Thoracic aorta (tissue), 2 donors: ENCODE measurements at regions not wholly inside any gene's neighbourhood (a gene's known extent, or its start where the extent isn't known, plus 50 kb on each side); places are given as distances from the start of the nearest gene placed in this dataset.

Experiments used
- ATAC-seq: fragments of 150-250 bp; one replicate; pipeline ENCODE4 v1.8.0; 2017; ENCODE audit warnings: low read depth; ENCODE audit not compliant: insufficient number of reproducible peaks, low FRiP score
- DNase-seq: peaks from one replicate; pipeline ENCODE4 v3.0.0-alpha.2; 2020; ENCODE audit warnings: low spot score
- H3K27ac ChIP-seq, 2 donors: fragments of 200-600 bp; sonication (generic); 1 replicate in 1 of 2; 2 replicates in 1 of 2; pipeline ENCODE4 v1.5.1; 2016; ENCODE audit warnings: mild to moderate bottlenecking in 2 of 2, moderate library complexity in 2 of 2
- H3K27me3 ChIP-seq: fragments of 200-600 bp; sonication (generic); replicated peaks from 2 replicates; pipeline ENCODE4 v1.6.0; 2016; ENCODE audit warnings: mild to moderate bottlenecking; ENCODE audit not compliant: insufficient read depth
- H3K36me3 ChIP-seq: fragments of 200-600 bp; sonication (generic); one replicate; pipeline ENCODE4 v1.5.1; 2016
- H3K4me1 ChIP-seq, 2 donors: fragments of 200-600 bp; sonication (generic); 1 replicate in 1 of 2; 2 replicates in 1 of 2; pipeline versions ENCODE4 v1.5.1 to v1.6.0; 2016; ENCODE audit warnings: low read depth in 2 of 2, mild to moderate bottlenecking in 1 of 2; ENCODE audit not compliant: control insufficient read depth in 1 of 2
- H3K4me3 ChIP-seq: fragments of 200-600 bp; sonication (generic); 2 replicates; pipeline ENCODE4 v1.5.1; 2016; ENCODE audit warnings: mild to moderate bottlenecking
- H3K9me3 ChIP-seq: fragments of 200-600 bp; sonication (generic); 2 replicates; pipeline ENCODE4 v1.5.1; 2016
- TF ChIP-seq, protein P1 (sequence below): fragments of 200-600 bp; sonication (generic); IDR thresholded peaks from one replicate; pipeline ENCODE4 v1.5.1; 2019; ENCODE audit warnings: antibody characterized with exemption

DNA sequence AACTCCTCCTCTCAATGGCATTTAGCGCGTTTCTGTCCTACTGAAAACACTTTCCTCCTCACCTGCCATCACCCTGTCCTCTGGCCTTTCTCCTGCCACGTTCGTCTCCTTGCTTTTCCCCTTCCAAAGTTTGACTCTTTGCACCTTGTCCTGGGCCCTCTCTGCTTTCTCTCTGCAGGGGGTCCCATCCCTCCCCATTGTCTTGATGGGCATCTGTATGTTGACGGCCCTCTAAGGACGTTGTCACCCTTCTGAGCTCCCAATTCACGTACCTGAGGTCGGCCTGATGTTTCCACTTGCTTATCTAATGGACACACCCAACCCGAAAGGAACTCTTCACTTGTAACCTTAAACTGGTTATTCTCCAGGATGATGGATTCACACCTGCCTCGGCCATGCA lies 170.4 kb downstream of the WSCD1 start:
- ATAC-seq (no peak), DNase-seq (no peak)
- TF ChIP-seq, protein P1, sequence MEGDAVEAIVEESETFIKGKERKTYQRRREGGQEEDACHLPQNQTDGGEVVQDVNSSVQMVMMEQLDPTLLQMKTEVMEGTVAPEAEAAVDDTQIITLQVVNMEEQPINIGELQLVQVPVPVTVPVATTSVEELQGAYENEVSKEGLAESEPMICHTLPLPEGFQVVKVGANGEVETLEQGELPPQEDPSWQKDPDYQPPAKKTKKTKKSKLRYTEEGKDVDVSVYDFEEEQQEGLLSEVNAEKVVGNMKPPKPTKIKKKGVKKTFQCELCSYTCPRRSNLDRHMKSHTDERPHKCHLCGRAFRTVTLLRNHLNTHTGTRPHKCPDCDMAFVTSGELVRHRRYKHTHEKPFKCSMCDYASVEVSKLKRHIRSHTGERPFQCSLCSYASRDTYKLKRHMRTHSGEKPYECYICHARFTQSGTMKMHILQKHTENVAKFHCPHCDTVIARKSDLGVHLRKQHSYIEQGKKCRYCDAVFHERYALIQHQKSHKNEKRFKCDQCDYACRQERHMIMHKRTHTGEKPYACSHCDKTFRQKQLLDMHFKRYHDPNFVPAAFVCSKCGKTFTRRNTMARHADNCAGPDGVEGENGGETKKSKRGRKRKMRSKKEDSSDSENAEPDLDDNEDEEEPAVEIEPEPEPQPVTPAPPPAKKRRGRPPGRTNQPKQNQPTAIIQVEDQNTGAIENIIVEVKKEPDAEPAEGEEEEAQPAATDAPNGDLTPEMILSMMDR, result no peak
- Histone ChIP-seq H3K4me1 (no peaks in the 10 kb centered on the region), H3K27me3 (no peaks in the 10 kb centered on the region), H3K9me3 (no peaks in the 10 kb centered on the region), H3K36me3 (no peaks in the 10 kb centered on the region), H3K27ac (no peak overlapping the region), H3K4me3 (no peak overlapping the region)

DNA sequence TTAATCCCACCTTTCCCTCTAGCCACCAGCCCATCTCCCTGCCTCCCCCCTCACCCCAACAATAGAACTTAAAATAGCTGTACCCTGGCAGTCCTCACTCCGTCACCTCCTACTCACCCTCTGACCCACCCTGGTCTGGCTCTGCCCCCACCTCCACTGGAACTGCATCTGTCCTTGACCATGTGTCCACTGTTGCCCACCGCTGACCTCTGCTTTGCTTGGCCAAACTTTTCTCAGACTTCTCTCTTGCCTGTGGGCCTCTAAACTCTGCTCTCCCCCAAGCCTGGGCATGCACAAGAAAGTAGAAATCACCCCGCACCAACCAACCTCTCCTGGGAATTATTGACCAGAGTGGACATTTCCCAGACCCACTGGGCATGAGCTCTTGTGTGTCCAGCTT lies 169.8 kb downstream of the WSCD1 start:
- Histone ChIP-seq H3K9me3 (no peaks in the 10 kb centered on the region), H3K27me3 (no peaks in the 10 kb centered on the region), H3K4me3 (no peak overlapping the region), H3K36me3 (no peaks in the 10 kb centered on the region), H3K4me1 (no peaks in the 10 kb centered on the region), H3K27ac (no peak overlapping the region)
- no peak for ATAC-seq
- no peak for DNase-seq
- TF ChIP-seq, protein P1, result no peak

DNA sequence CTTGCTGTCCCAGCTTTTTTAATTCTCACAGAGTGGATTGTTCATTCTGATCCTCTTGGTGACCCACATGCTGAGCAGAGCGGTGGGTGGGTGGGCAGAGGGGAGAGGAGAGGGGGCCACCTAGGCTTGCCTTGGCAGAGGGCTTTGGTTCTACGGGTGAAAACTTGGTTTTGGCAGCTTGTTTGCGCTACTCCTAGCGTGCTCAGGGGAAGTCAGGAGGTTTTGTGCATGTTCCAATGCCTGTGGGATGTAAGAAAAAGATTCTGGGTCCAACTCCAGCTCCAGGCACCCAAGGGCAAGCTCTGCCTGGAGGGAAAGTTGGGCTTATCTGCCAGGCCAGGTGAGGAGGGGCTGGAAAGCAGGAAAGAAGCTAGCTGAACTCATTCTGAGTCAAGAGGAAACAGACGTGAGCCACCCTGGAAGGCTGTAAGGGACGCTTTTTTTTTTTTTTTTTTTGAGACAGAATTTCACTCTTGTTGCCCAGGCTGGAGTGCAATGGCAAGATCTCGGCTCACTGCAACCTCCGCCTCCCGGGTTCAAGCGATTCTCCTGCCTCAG lies 169.1 kb downstream of the WSCD1 start:
- H3K4me1 ChIP-seq, result no peaks in the 10 kb centered on the region
- H3K9me3 ChIP-seq, result no peaks in the 10 kb centered on the region
- no peaks in the 10 kb centered on the region for H3K27me3 ChIP-seq
- no peak overlapping the region for H3K27ac ChIP-seq
- TF ChIP-seq, protein P1, result no peak
- no peaks in the 10 kb centered on the region for H3K36me3 ChIP-seq
- DNase-seq (no peak), ATAC-seq (no peak)
- no peak overlapping the region for H3K4me3 ChIP-seq

DNA sequence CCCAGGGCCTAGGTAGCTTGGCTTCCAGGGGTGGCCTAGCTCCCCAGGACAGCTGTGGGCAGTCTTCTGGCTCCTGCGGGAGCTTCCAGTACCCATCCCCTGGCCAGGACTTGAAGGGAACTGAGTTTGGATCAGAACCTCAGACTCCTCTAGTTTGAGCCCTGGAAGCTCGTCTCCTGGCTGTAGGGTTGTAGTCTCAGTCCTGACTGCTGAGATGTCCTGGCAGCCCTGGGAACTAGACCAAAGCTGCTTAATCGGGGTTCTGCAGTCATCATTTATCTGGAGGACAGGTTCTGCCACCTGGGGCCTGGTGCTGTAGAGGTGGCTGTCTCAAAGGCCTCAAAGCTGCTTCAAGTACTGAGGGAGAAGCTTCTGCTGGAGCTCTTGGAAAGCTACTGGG lies 163.7 kb downstream of the WSCD1 start:
- Histone ChIP-seq H3K4me3 (no peak overlapping the region), H3K36me3 (no peaks in the 10 kb centered on the region), H3K27ac (no peak overlapping the region), H3K9me3 (no peaks in the 10 kb centered on the region), H3K27me3 (no peaks in the 10 kb centered on the region), H3K4me1 (no peaks in the 10 kb centered on the region)
- ATAC-seq (no peak), DNase-seq (no peak)
- TF ChIP-seq, protein P1, result no peak

DNA sequence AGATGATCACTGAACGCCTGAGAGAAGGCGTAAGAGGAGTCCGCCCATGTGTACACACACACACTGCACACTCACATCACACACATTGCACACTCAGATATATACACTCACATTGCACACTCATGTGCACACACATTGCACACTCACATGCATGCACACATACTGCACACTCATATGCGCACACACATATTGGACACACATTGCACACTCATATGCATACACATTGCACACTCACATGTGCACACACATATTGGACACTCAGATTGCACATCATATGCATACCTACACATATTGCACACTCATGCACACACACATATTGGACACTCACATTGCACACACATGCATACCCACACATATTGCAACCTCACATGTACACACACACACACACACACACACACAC lies 163.2 kb downstream of the WSCD1 start:
- DNase-seq (no peak), ATAC-seq (no peak)

More for the DNA sequence above, 163.2 kb downstream of the WSCD1 start:
- TF ChIP-seq, protein P1, result no peak
- Histone ChIP-seq H3K4me1 (no peaks in the 10 kb centered on the region), H3K4me3 (no peak overlapping the region), H3K27ac (no peak overlapping the region), H3K36me3 (no peaks in the 10 kb centered on the region), H3K27me3 (no peaks in the 10 kb centered on the region), H3K9me3 (no peaks in the 10 kb centered on the region)
